Mesenchymal stem cell (in vitro differentiated cells and primary cell): ENCODE measurements at regions not wholly inside any gene's neighbourhood (a gene's known extent, or its start where the extent isn't known, plus 50 kb on each side); places are given as distances from the start of the nearest gene placed in this dataset.

ENCODE experiments used
- DNase-seq: peaks from one replicate; pipeline ENCODE4 v3.0.0-alpha.2; 2013
- H2AFZ ChIP-seq: one replicate; pipeline ENCODE4 v1.6.1; 2013; ENCODE audit warnings: low read depth, mild to moderate bottlenecking, control low read depth, inconsistent platforms, low read length, moderate library complexity
- H2AK5ac ChIP-seq: 2 replicates; pipeline ENCODE4 v1.6.1; 2013; ENCODE audit warnings: low read length, moderate library complexity, mild to moderate bottlenecking, inconsistent platforms; ENCODE audit not compliant: severe bottlenecking
- H2BK120ac ChIP-seq: one replicate; pipeline ENCODE4 v1.6.1; 2013; ENCODE audit warnings: low read depth, mild to moderate bottlenecking, inconsistent platforms, low read length, moderate library complexity
- H2BK12ac ChIP-seq, 2 experiments: one replicate each; pipeline ENCODE4 v1.6.1; 2013; ENCODE audit warnings: inconsistent platforms in 2 of 2, low read length in 2 of 2, mild to moderate bottlenecking in 2 of 2, moderate library complexity in 2 of 2, control low read depth in 1 of 2
- H2BK15ac ChIP-seq: one replicate; pipeline ENCODE4 v1.6.1; 2013; ENCODE audit warnings: mild to moderate bottlenecking, low read depth, inconsistent platforms; ENCODE audit not compliant: poor library complexity, severe bottlenecking
- H2BK5ac ChIP-seq: 2 replicates; pipeline ENCODE4 v1.6.1; 2013; ENCODE audit warnings: low read depth, mild to moderate bottlenecking, low read length, control low read depth, inconsistent platforms; ENCODE audit not compliant: poor library complexity, severe bottlenecking
- H3K14ac ChIP-seq, 2 experiments: one replicate each; pipeline ENCODE4 v1.6.1; 2013; ENCODE audit warnings: inconsistent platforms in 2 of 2, low read length in 2 of 2, control low read depth in 1 of 2, mild to moderate bottlenecking in 1 of 2, moderate library complexity in 1 of 2
- H3K18ac ChIP-seq, 2 experiments: one replicate each; pipeline ENCODE4 v1.6.1; 2013; ENCODE audit warnings: inconsistent platforms in 2 of 2, low read length in 2 of 2, control low read depth in 1 of 2, low read depth in 1 of 2, mild to moderate bottlenecking in 1 of 2
- H3K23ac ChIP-seq, 2 experiments: one replicate each; pipeline ENCODE4 v1.6.1; 2013; ENCODE audit warnings: inconsistent platforms in 2 of 2, low read length in 2 of 2, mild to moderate bottlenecking in 2 of 2, moderate library complexity in 2 of 2, control low read depth in 1 of 2
- H3K27ac ChIP-seq: 2 replicates; pipeline ENCODE4 v1.5.1; 2013; ENCODE audit warnings: mild to moderate bottlenecking, moderate library complexity, low read length, control low read depth, inconsistent platforms; ENCODE audit not compliant: poor library complexity, severe bottlenecking
- H3K27me3 ChIP-seq, 2 experiments: 2 replicates each; pipeline versions ENCODE4 v1.6.1 to v1.7.0; 2013; ENCODE audit warnings: low read length in 2 of 2, mild to moderate bottlenecking in 2 of 2, moderate library complexity in 2 of 2, control low read depth in 1 of 2, inconsistent platforms in 1 of 2; ENCODE audit not compliant: control insufficient read depth in 1 of 2, insufficient read depth in 1 of 2
- H3K36me3 ChIP-seq, 2 experiments: 2 replicates each; pipeline versions ENCODE4 v1.6.1 to v1.7.0; 2013; ENCODE audit warnings: low read length in 2 of 2, control low read depth in 1 of 2, inconsistent platforms in 1 of 2, low read depth in 1 of 2, mild to moderate bottlenecking in 1 of 2; ENCODE audit not compliant: insufficient read depth in 2 of 2, control insufficient read depth in 1 of 2
- H3K4ac ChIP-seq, 2 experiments: one replicate each; pipeline ENCODE4 v1.6.1; 2013; ENCODE audit warnings: inconsistent platforms in 2 of 2, low read length in 2 of 2, mild to moderate bottlenecking in 2 of 2, moderate library complexity in 2 of 2, control low read depth in 1 of 2, low read depth in 1 of 2
- H3K4me1 ChIP-seq: 2 replicates; pipeline ENCODE4 v1.6.1; 2013; ENCODE audit warnings: low read depth, low read length, control low read depth; ENCODE audit not compliant: control insufficient read depth, insufficient read depth
- H3K4me2 ChIP-seq: 2 replicates; pipeline ENCODE4 v1.6.1; 2013; ENCODE audit warnings: low read length, mild to moderate bottlenecking, inconsistent platforms; ENCODE audit not compliant: poor library complexity, severe bottlenecking
- H3K4me3 ChIP-seq, 2 experiments: 2 replicates each; pipeline versions ENCODE4 v1.5.1 to v1.7.0; 2013; ENCODE audit warnings: low read length in 2 of 2, mild to moderate bottlenecking in 2 of 2, control low read depth in 1 of 2, low read depth in 1 of 2; ENCODE audit not compliant: insufficient read depth in 1 of 2
- H3K79me1 ChIP-seq: replicated peaks from 2 replicates; pipeline ENCODE4 v1.6.1; 2013; ENCODE audit warnings: mild to moderate bottlenecking, control low read depth, low read length, inconsistent platforms; ENCODE audit not compliant: poor library complexity, severe bottlenecking
- H3K9ac ChIP-seq: 2 replicates; pipeline ENCODE4 v1.7.0; 2013; ENCODE audit warnings: mild to moderate bottlenecking, low read length, moderate library complexity
- H3K9me3 ChIP-seq: 2 replicates; pipeline ENCODE4 v1.7.0; 2013; ENCODE audit warnings: mild to moderate bottlenecking, low read length; ENCODE audit not compliant: control insufficient read depth
- H4K8ac ChIP-seq: one replicate; pipeline ENCODE4 v1.6.1; 2013; ENCODE audit warnings: inconsistent platforms, mild to moderate bottlenecking, low read length, moderate library complexity
- H4K91ac ChIP-seq: one replicate; pipeline ENCODE4 v1.6.1; 2013; ENCODE audit warnings: mild to moderate bottlenecking, low read length, inconsistent platforms
- WGBS: methylation state at CpG from one replicate; pipeline ENCODE4 v1.1.7; 2013; ENCODE audit warnings: mixed read lengths; 5-methylcytosine and 5-hydroxymethylcytosine counted together

- Histone ChIP-seq H3K79me1 (no peaks in the 10 kb centered on the region), H3K27ac (no peak overlapping the region), H3K4ac (no peak overlapping the region), H3K27me3 (no peaks in the 10 kb centered on the region), H2BK12ac (peak overlapping the region in 1 of 2 experiments; percentile 24), H3K9ac (no peak overlapping the region), H3K4me1 (peaks cover 2% of the 10 kb centered on the region), H3K4me3 (no peak overlapping the region), H2BK15ac (no peak overlapping the region), H2AFZ (no peak overlapping the region), H4K8ac (no peak overlapping the region), H2BK120ac (no peak overlapping the region), H4K91ac (no peak overlapping the region), H3K36me3 (no peaks in the 10 kb centered on the region), H2BK5ac (no peak overlapping the region), H3K23ac (no peak overlapping the region), H2AK5ac (no peak overlapping the region), H3K14ac (no peak overlapping the region), H3K18ac (peak overlapping the region; percentile 26 to 54), H3K9me3 (no peaks in the 10 kb centered on the region), H3K4me2 (no peak overlapping the region)
- peak; percentile 86 for DNase-seq
- 69% methylated on average over 3 of the region's 3 CpGs for WGBS
Measured at GRCh38 chr6:121838842-121839241, 403.4 kb downstream of the GJA1 start.

GRCh38 chr6:121839896-121840295 lies 404.4 kb downstream of the GJA1 start:
- no peaks in the 10 kb centered on the region for H3K36me3 ChIP-seq
- no peaks in the 10 kb centered on the region for H3K9me3 ChIP-seq
- peaks cover 2% of the 10 kb centered on the region for H3K4me1 ChIP-seq
- no peak overlapping the region for H2BK12ac ChIP-seq
- DNase-seq, result peak; percentile 38
- no peak overlapping the region for H3K4me3 ChIP-seq
- no peak overlapping the region for H2BK15ac ChIP-seq
- H2BK5ac ChIP-seq, result no peak overlapping the region
- no peak overlapping the region for H2BK120ac ChIP-seq
- no peak overlapping the region for H3K9ac ChIP-seq
- H4K8ac ChIP-seq, result no peak overlapping the region
- H2AK5ac ChIP-seq, result no peak overlapping the region
- H4K91ac ChIP-seq, result no peak overlapping the region
- no peak overlapping the region for H3K23ac ChIP-seq
- no peaks in the 10 kb centered on the region for H3K79me1 ChIP-seq
- no peak overlapping the region for H3K14ac ChIP-seq
- no peak overlapping the region for H3K4ac ChIP-seq
- no peak overlapping the region for H3K4me2 ChIP-seq
- no peaks in the 10 kb centered on the region for H3K27me3 ChIP-seq
- no peak overlapping the region for H3K18ac ChIP-seq
- H3K27ac ChIP-seq, result no peak overlapping the region
- no CpG with 5 or more reads among the region's 1 CpG for WGBS
- H2AFZ ChIP-seq, result no peak overlapping the region

- no peak overlapping the region for H2AFZ ChIP-seq
- no peak overlapping the region for H2BK5ac ChIP-seq
- no peak for DNase-seq
- no peak overlapping the region for H3K9ac ChIP-seq
- H3K36me3 ChIP-seq, result no peaks in the 10 kb centered on the region
- H3K23ac ChIP-seq, result no peak overlapping the region
- H4K8ac ChIP-seq, result no peak overlapping the region
- H3K27ac ChIP-seq, result no peak overlapping the region
- H3K14ac ChIP-seq, result no peak overlapping the region
- no peak overlapping the region for H3K4ac ChIP-seq
- H2BK15ac ChIP-seq, result no peak overlapping the region
- H2AK5ac ChIP-seq, result no peak overlapping the region
- no peaks in the 10 kb centered on the region for H3K79me1 ChIP-seq
- no peak overlapping the region for H2BK120ac ChIP-seq
- no peak overlapping the region for H3K4me2 ChIP-seq
- 100% methylated on average over 3 of the region's 3 CpGs for WGBS
- no peaks in the 10 kb centered on the region for H3K9me3 ChIP-seq
- H3K27me3 ChIP-seq, result no peaks in the 10 kb centered on the region
- H3K4me3 ChIP-seq, result no peak overlapping the region
- no peaks in the 10 kb centered on the region for H3K4me1 ChIP-seq
- no peak overlapping the region for H2BK12ac ChIP-seq
- H3K18ac ChIP-seq, result peak overlapping the region in 1 of 2 experiments; percentile 34
- no peak overlapping the region for H4K91ac ChIP-seq
Measured at GRCh38 chr6:121844898-121845297, 409.5 kb downstream of the GJA1 start.

- H3K18ac ChIP-seq, result peak overlapping the region in 1 of 2 experiments; percentile 64
- H4K91ac ChIP-seq, result no peak overlapping the region
- H2BK12ac ChIP-seq, result peak overlapping the region in 1 of 2 experiments; percentile 87
- H2BK15ac ChIP-seq, result no peak overlapping the region
- H3K27me3 ChIP-seq, result no peaks in the 10 kb centered on the region
- no peaks in the 10 kb centered on the region for H3K4me1 ChIP-seq
- no peak overlapping the region for H3K4ac ChIP-seq
- H3K4me2 ChIP-seq, result no peak overlapping the region
- H2BK120ac ChIP-seq, result no peak overlapping the region
- H3K23ac ChIP-seq, result no peak overlapping the region
- no peak overlapping the region for H2BK5ac ChIP-seq
- no peaks in the 10 kb centered on the region for H3K79me1 ChIP-seq
- H3K27ac ChIP-seq, result no peak overlapping the region
- WGBS, result 87% methylated on average over 4 of the region's 4 CpGs
- H3K9ac ChIP-seq, result no peak overlapping the region
- H2AK5ac ChIP-seq, result peak overlapping the region; percentile 73
- DNase-seq, result no peak
- H3K14ac ChIP-seq, result no peak overlapping the region
- no peak overlapping the region for H2AFZ ChIP-seq
- no peak overlapping the region for H3K4me3 ChIP-seq
- no peak overlapping the region for H4K8ac ChIP-seq
- no peaks in the 10 kb centered on the region for H3K36me3 ChIP-seq
- no peaks in the 10 kb centered on the region for H3K9me3 ChIP-seq
Measured at GRCh38 chr6:121847806-121848522, 412.5 kb downstream of the GJA1 start.
